Activated CD4-positive, alpha-beta T cell treated with anti-CD3 and anti-CD28 coated beads, Interleukin-2, amount 50 U/mL, for 48 hours (primary cell): ENCODE measurements at regions not wholly inside any gene's neighbourhood (a gene's known extent, or its start where the extent isn't known, plus 50 kb on each side); places are given as distances from the start of the nearest gene placed in this dataset.
"Not testable (repeated sequence)": the region's sequence is repeated elsewhere in the genome, so short reads cannot be mapped to it uniquely, and the experiment has no call there.

Experiments
- DNase-seq, 2 experiments: peaks; one replicate each; pipeline ENCODE4 v3.0.0-alpha.2; 2020

DNA sequence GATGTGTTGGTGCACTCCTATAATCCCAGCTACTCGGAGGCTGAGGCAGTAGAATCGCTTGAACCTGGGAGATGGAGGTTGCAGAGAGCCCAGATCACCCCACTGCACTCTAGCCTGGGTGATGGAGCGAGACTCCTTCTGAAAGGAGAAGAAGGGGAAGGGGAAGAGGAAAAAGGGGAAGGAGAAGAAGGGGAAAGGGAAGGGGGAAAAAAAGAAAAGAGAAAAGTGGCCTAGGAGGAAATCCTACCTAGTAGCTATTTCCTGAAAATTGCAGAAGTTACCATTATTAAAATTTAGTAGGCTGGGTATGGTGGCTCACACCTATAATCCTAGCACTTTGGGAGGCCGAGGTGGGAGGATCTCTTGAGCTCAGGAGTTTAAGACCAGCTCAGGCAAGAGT lies 67.4 kb downstream of the ARRDC3 start:
- DNase-seq: no peak

DNA sequence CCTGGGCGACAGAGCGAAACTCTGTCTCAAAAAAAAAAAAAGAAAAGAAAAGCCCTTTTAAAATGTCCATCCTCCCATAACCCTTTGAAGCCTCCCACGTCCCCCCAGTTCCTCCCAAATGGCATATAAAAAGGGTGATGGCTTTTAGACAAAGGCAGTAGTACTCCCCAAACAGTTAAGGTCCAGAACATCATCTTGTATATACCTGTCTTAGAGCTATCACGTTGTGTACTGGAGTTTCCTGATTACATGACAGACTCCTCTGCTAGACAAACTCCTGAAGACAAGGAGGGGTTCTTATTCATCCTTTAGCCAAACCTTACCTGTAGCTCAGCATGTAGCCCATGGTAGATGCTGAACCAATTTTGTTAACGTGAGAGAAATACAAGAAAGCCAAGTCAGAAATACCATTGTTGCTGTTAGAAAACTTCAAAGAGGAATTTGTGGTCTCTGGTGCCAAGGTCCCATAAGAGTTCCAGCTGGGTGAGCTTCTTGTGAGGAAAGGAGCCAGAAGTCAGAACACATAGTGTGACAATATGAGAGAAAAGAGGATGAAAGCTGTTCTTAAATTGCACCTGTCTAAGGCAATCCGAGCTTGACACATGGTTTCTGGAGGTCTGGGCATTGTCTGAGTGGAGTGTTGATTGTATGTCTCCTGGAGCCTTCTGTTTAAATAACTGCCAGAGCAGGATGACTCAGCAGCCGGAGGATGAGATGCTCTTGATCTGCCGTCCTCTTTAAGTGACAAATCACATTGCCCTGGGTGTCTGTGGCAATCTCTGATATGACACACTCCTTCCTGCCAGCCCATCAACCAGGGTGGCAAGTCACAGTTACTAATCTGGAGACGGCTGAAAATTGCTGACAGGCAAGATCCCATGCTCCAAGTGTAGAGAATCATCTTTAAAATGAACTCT lies 69.1 kb downstream of the ARRDC3 start:
- peak; percentile 76 to 84 for DNase-seq

- no peak for DNase-seq
Measured at GRCh38 chr5:91312698-91313097, 70.4 kb downstream of the ARRDC3 start.

- peak; percentile 50 to 60 for DNase-seq
Measured at GRCh38 chr5:91311697-91312501, 71.2 kb downstream of the ARRDC3 start.

DNA sequence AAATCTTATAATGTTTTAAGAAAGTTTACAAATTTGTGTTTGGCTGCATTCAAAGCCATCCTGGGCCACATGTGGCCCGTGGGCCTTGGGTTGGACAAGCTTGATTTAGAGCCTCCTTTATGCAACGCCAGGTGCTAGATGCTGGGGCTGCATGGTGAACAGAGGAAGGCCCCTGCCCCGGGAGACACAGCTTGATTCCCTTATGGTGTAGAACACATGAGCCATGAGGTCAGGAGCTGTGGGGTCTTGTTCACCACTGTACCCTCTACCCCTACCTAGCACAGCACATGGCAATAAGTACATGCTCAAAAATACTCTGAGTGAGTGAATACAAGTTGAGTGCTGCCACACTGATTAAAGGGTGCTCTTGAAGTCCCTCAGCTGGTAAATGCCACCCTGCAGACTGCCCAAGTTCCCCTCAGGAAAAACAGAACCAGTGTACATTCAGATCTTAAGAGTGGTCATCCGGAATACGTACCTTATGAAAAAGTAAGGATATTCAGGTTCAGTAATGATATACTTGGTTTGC lies 71.9 kb downstream of the ARRDC3 start:
- DNase-seq: no peak

- not testable (repeated sequence) for DNase-seq
Measured at GRCh38 chr5:91308157-91308556, 75.0 kb downstream of the ARRDC3 start.

DNA sequence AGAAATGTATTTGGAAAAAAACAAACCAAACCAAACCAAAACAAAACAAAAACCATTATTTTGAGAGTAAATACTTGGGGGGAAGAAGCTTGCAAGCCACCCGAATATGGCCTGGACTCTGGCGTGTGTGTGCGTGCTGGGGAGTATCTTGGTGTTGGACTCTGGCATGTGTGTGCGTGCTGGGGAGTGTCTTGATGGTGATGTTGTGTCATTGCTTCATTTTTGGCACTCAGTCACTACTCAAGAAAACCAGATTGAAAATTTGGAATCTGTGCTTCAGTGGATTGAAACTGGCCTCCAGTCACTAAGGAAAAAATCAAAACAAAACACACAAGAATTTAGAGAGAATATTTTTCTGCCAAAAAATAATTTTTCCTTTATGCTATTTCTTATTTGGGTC lies 76.1 kb downstream of the ARRDC3 start:
- DNase-seq: no peak

- DNase-seq: no peak
Measured at GRCh38 chr5:91306497-91306896, 76.6 kb downstream of the ARRDC3 start.

DNA sequence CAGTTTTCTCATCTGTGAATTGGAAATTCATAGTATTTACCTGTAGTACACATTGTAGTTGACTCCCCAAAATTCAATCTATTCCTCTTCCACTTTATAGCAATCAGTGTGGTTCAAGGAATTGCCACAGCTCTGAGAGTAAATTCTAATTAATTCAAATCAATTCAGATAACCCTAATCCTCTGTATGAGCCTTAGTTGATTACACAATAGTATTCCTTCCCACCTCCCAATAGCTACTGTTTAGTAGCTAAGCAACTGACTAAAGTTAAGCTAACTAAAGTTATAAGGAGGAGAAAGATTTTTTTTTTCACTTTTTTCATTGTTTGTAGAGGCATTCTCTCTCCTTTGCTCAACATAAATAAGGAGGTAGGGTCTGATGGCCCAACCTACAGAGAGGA lies 77.5 kb downstream of the ARRDC3 start:
- DNase-seq: no peak

- DNase-seq: not testable (repeated sequence)
Measured at GRCh38 chr5:91304015-91304414, 79.1 kb downstream of the ARRDC3 start.

- no peak for DNase-seq
Measured at GRCh38 chr5:91302958-91303357, 80.2 kb downstream of the ARRDC3 start.

DNA sequence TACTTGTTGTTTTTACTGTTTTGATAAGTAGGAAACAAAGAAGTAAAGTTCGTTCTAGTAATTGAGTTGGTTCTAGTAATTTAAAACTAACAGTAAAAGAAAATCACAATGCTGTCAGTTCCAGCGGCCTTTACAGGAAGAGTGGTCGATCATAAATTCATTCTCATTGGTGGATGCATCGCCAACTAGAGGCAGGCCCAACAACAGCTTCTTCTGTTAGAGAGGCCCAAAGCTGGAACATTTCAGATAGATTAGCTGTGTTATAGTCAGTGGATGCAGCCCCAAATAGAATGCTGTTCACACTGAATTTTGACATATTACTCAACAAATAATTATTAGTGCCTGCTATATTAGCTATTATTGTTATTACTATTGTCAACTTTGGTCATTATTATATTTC lies 80.8 kb downstream of the ARRDC3 start:
- DNase-seq: no peak

DNA sequence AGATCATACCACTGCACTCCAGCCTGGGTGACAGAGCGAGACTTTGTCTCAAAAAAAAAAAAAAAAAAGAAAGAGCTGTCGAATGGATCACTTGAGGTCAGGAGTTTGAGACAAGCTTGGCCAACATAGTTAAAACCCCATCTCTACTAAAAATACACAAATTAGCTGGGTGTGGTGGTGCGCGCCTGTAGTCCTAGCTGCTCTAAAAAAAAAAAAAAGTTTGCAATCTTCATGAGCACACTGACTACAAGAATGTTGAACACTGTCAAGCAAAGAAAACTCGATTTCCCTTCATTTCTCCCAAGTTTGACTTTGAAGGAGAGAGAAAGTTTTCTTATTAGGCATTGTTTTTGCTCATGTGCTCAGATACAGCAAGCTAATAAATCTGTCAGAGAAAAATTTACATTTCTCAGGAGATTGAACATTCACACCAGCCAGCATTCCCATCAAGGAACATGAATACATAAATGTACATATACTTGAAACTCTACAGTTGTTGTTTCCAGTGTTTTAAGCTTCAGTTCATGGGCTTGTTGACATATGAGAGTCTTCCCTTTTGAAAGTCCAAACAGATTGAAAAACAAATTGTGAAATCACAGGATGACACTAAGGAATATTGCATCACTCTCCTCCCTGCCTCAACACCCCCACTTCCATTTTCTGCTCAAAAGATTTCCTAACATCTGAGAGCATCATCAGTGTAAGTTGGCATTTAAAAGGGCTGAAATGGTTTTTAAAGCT lies 81.8 kb downstream of the ARRDC3 start:
- DNase-seq: no peak

DNA sequence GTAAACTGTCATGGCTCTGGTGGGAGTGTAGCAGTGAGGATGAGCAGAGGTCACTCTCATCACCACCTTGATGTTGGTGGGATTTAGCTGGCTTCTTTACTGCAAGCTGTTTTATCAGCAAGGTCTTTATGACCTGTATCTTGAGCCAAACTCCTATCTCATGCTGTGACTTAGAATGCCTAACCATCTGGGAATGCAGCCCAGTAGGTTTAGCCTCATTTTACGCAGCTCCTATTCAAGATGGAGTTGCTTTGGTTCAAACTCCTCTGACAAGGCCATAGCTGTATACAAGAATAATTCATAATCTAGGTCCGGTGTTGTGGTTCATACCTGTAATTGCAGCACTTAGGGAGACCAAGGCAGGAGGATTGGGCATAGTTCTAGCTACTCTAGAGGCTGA lies 85.1 kb downstream of the ARRDC3 start:
- DNase-seq: no peak

DNA sequence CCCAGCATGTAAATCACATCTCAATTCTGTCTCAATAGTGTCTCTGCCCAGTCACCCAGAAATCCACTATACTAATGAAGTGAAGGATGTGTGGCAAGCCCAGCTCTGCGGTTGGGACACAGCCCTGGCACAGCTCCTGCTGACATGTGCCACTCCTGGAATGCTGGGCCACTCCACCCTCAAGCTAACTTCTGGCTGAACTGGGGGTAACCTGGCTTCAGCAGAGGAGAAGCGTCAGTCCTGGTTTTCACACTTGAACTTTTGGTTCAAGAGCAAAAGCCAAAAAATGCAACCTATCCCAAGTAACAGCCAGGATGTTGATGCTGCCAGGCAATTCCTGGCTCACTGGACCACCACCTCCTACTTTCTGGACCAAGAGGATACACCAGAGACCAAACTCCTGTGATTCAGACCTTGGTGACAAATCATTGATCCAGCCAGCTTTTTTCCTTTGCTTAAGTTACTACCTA lies 86.4 kb downstream of the ARRDC3 start:
- no peak for DNase-seq

- not testable (repeated sequence) for DNase-seq
Measured at GRCh38 chr5:91296102-91296501, 87.0 kb downstream of the ARRDC3 start.

- no peak for DNase-seq
Measured at GRCh38 chr5:91293131-91293530, 90.0 kb downstream of the ARRDC3 start.

- DNase-seq: no peak
Measured at GRCh38 chr5:91291628-91292569, 91.2 kb downstream of the ARRDC3 start.

GRCh38 chr5:91288118-91288916 lies 94.8 kb downstream of the ARRDC3 start:
- DNase-seq: no peak

GRCh38 chr5:91285062-91285461 lies 98.1 kb downstream of the ARRDC3 start:
- not testable (repeated sequence) for DNase-seq

DNA sequence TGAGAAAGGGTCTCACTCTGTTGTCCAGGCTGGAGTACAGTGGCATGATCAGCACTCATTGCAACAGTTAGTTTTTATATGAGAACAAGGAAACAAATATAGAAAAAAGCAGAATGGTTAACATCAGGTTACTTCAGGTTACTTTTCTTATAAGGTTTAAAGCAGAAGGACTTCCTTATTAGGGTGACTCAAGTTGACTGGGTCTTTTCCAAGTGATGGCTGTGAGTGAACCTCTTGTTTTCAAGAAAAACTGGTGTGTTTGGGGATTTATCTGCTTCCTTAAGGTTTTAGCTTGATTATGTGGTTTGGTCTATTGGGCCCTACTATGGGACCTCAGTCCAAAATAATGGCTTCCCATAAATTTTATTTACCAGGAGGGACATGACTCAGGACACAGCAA lies 99.2 kb downstream of the ARRDC3 start:
- DNase-seq: no peak
